ENCODE measurements at regions not wholly inside any gene's neighbourhood (a gene's known extent, or its start where the extent isn't known, plus 50 kb on each side); places are given as distances from the start of the nearest gene placed in this dataset.

DNA sequence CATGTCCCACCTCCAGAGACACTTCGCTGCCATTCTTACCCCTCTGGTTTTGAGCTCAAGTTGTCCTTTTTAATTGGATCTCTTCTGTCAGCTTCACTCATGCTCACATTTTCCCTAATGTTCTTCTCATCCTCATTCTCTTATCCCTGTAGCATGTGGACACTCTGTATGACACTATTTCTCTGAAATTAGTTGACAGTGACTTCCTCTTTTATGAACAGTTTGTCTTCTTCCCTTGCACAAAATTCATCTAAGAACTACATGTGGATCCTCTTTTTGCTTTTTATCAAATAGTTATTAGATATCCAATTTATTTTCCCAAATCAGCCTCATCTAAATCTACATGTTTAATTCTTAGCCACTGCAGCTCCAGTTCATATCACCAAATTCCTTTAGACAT is 676.2 kb downstream of the MAT2B start:
- TF ChIP-seq, protein P1, sequence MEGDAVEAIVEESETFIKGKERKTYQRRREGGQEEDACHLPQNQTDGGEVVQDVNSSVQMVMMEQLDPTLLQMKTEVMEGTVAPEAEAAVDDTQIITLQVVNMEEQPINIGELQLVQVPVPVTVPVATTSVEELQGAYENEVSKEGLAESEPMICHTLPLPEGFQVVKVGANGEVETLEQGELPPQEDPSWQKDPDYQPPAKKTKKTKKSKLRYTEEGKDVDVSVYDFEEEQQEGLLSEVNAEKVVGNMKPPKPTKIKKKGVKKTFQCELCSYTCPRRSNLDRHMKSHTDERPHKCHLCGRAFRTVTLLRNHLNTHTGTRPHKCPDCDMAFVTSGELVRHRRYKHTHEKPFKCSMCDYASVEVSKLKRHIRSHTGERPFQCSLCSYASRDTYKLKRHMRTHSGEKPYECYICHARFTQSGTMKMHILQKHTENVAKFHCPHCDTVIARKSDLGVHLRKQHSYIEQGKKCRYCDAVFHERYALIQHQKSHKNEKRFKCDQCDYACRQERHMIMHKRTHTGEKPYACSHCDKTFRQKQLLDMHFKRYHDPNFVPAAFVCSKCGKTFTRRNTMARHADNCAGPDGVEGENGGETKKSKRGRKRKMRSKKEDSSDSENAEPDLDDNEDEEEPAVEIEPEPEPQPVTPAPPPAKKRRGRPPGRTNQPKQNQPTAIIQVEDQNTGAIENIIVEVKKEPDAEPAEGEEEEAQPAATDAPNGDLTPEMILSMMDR (IDR thresholded peaks at IDR 0.05; ENCODE audit: unreplicated experiment), result no peak
- Mint-ChIP-seq H3K36me3 (ENCODE audit: insufficient read depth) (peaks cover 4% of the 10 kb centered on the region), H3K4me3 (ENCODE audit: low read depth) (no peak overlapping the region), H3K27me3 (no peaks in the 10 kb centered on the region), H3K9me3 (ENCODE audit: low read depth) (peaks cover 9% of the 10 kb centered on the region), H3K27ac (no peak overlapping the region), H3K4me1 (ENCODE audit: low read depth) (no peaks in the 10 kb centered on the region)
- no peak for DNase-seq (ENCODE audit: low spot score, unreplicated experiment)

DNA sequence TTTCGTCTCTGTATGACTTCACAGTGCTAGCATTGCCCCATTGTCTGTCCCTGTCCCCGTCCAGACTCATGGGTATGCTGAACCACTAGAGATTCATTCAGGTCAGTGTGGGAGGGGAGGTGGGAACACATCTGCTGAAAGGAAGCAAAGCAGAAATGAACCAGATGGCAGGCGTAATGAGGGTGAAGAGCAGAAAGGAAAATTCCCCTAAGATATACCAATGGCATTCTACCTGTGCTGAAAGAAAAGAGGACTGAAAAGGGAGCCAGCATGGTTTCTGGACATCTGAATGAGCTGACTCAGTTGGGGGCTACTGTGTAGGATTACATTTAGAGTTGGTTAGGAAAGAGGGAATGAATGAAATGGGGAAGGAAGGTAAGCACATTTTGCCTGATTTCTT is 678.7 kb downstream of the MAT2B start:
- TF ChIP-seq, protein P1 (IDR thresholded peaks at IDR 0.05; ENCODE audit: unreplicated experiment), result no peak
- peaks cover 7% of the 10 kb centered on the region for H3K4me1 Mint-ChIP-seq (ENCODE audit: low read depth)
- no peak overlapping the region for H3K27ac Mint-ChIP-seq
- no peaks in the 10 kb centered on the region for H3K27me3 Mint-ChIP-seq
- H3K9me3 Mint-ChIP-seq (ENCODE audit: low read depth), result peaks cover 3% of the 10 kb centered on the region
- no peak for DNase-seq (ENCODE audit: low spot score, unreplicated experiment)
- no peaks in the 10 kb centered on the region for H3K36me3 Mint-ChIP-seq (ENCODE audit: insufficient read depth)
- no peak overlapping the region for H3K4me3 Mint-ChIP-seq (ENCODE audit: low read depth)

DNA sequence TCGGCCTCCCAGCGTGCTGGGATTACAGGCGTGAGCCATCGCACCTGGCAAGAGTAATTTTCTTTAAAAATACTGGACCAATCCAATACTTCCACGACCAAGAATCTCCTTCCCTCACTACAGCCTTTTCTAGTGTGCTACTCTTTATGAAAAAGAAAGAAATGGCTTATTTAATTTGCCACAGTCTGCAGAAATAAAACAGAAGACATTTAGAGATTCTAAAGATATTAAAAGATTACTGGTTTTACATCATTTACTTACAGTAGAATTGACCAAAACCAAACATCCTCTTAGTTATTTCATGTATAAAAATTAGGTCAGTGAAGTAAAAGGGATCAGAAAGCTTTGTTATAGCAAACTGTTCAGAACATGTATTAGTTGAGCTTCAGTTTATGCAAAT is 679.6 kb downstream of the MAT2B start:
- Mint-ChIP-seq H3K9me3 (ENCODE audit: low read depth) (peaks cover 3% of the 10 kb centered on the region), H3K27me3 (no peaks in the 10 kb centered on the region), H3K27ac (no peak overlapping the region), H3K4me1 (ENCODE audit: low read depth) (peaks cover 9% of the 10 kb centered on the region), H3K4me3 (ENCODE audit: low read depth) (no peak overlapping the region), H3K36me3 (ENCODE audit: insufficient read depth) (no peaks in the 10 kb centered on the region)
- TF ChIP-seq, protein P1 (IDR thresholded peaks at IDR 0.05; ENCODE audit: unreplicated experiment), result no peak
- no peak for DNase-seq (ENCODE audit: low spot score, unreplicated experiment)

DNA sequence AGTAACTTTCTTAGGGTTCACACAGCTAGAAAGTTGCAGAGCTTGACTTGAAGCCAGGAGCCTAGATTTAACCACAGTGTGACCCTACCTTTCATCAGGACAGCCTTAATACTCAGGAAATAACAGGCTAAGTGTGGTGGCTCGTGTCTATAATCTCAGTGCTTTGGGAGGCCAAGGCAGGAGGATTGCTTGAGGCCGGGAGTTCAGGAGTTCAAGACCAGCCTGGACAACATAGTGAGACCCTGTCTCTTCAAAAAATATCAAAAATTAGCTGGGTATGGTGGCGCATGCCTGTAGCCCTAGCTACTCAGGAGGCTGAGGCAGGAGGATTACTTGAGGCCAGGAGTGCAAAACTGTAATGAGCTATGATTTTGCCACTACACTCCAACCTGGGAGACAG is 681.1 kb downstream of the MAT2B start:
- TF ChIP-seq, protein P1 (IDR thresholded peaks at IDR 0.05; ENCODE audit: unreplicated experiment), result no peak
- Mint-ChIP-seq H3K4me3 (ENCODE audit: low read depth) (no peak overlapping the region), H3K36me3 (ENCODE audit: insufficient read depth) (no peaks in the 10 kb centered on the region), H3K9me3 (ENCODE audit: low read depth) (peaks cover 3% of the 10 kb centered on the region), H3K27me3 (no peaks in the 10 kb centered on the region), H3K27ac (peak overlapping the region; percentile 51), H3K4me1 (ENCODE audit: low read depth) (peaks cover 12% of the 10 kb centered on the region)
- DNase-seq (ENCODE audit: low spot score, unreplicated experiment), result no peak

DNA sequence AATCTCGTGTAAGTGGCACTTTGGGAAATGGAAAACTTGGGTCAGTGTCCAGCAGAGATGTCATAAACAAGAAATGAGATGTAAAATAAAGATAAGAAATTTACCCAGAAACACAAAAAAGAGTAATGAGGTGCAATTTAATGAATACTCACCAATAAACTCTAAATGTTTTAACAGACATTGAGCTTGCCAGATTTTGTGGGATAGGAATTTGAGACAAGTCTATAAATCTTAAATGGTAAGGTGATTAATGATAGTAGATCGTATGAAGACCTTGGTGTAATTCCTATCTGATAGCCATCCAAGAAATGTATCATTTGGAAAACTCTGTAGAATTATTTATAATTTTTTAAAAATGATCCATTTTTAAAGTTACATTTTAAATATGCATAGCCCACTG is 682.4 kb downstream of the MAT2B start:
- no peaks in the 10 kb centered on the region for H3K27me3 Mint-ChIP-seq
- no peak for DNase-seq (ENCODE audit: low spot score, unreplicated experiment)
- no peak overlapping the region for H3K4me3 Mint-ChIP-seq (ENCODE audit: low read depth)
- H3K36me3 Mint-ChIP-seq (ENCODE audit: insufficient read depth), result no peaks in the 10 kb centered on the region
- no peak overlapping the region for H3K27ac Mint-ChIP-seq
- TF ChIP-seq, protein P1 (IDR thresholded peaks at IDR 0.05; ENCODE audit: unreplicated experiment), result no peak
- peaks cover 12% of the 10 kb centered on the region for H3K4me1 Mint-ChIP-seq (ENCODE audit: low read depth)
- H3K9me3 Mint-ChIP-seq (ENCODE audit: low read depth), result peaks cover 3% of the 10 kb centered on the region
